ENCODE measurements at regions not wholly inside any gene's neighbourhood (a gene's known extent, or its start where the extent isn't known, plus 50 kb on each side); places are given as distances from the start of the nearest gene placed in this dataset.
"Not testable (repeated sequence)": the region's sequence is repeated elsewhere in the genome, so short reads cannot be mapped to it uniquely, and the experiment has no call there.

- DNase-seq: no peak
Measured at GRCh38 chr3:6060251-6060650, 800.7 kb upstream of the GRM7 start.

- no peak for DNase-seq
Measured at GRCh38 chr3:6062261-6063187, 798.4 kb upstream of the GRM7 start.

- DNase-seq: no peak
Measured at GRCh38 chr3:6066397-6066796, 794.5 kb upstream of the GRM7 start.

- not testable (repeated sequence) for DNase-seq
Measured at GRCh38 chr3:6066868-6067578, 793.9 kb upstream of the GRM7 start.

GRCh38 chr3:6074952-6075351 lies 786.0 kb upstream of the GRM7 start:
- DNase-seq: no peak

GRCh38 chr3:6078436-6078835 lies 782.5 kb upstream of the GRM7 start:
- no peak for DNase-seq

- no peak for DNase-seq
Measured at GRCh38 chr3:6079011-6079410, 781.9 kb upstream of the GRM7 start.

GRCh38 chr3:6079561-6080179 lies 781.2 kb upstream of the GRM7 start:
- no peak for DNase-seq

- no peak for DNase-seq
Measured at GRCh38 chr3:6088433-6088832, 772.5 kb upstream of the GRM7 start.

- DNase-seq: no peak
Measured at GRCh38 chr3:6089780-6090179, 771.1 kb upstream of the GRM7 start.

- DNase-seq: no peak
Measured at GRCh38 chr3:6091262-6091661, 769.7 kb upstream of the GRM7 start.

- no peak for DNase-seq
Measured at GRCh38 chr3:6095006-6095405, 765.9 kb upstream of the GRM7 start.

- DNase-seq: no peak
Measured at GRCh38 chr3:6097021-6097420, 763.9 kb upstream of the GRM7 start.

- no peak for DNase-seq
Measured at GRCh38 chr3:6097556-6097955, 763.4 kb upstream of the GRM7 start.

GRCh38 chr3:6098516-6099157 lies 762.3 kb upstream of the GRM7 start:
- DNase-seq: no peak

GRCh38 chr3:6099458-6100075 lies 761.3 kb upstream of the GRM7 start:
- DNase-seq: no peak

GRCh38 chr3:6105187-6105586 lies 755.7 kb upstream of the GRM7 start:
- DNase-seq: no peak

GRCh38 chr3:6108957-6109356 lies 752.0 kb upstream of the GRM7 start:
- DNase-seq: no peak

- DNase-seq: no peak
Measured at GRCh38 chr3:6110451-6110850, 750.5 kb upstream of the GRM7 start.

- no peak for DNase-seq
Measured at GRCh38 chr3:6112546-6112945, 748.4 kb upstream of the GRM7 start.

- DNase-seq: no peak
Measured at GRCh38 chr3:6113338-6113737, 747.6 kb upstream of the GRM7 start.

GRCh38 chr3:6119367-6119766 lies 741.5 kb upstream of the GRM7 start:
- no peak for DNase-seq

- DNase-seq: no peak
Measured at GRCh38 chr3:6120786-6121185, 740.1 kb upstream of the GRM7 start.
